NCI-H524 (cell line): ENCODE measurements at regions not wholly inside any gene's neighbourhood (a gene's known extent, or its start where the extent isn't known, plus 50 kb on each side); places are given as distances from the start of the nearest gene placed in this dataset.

ENCODE experiments used
- DNase-seq, 2 experiments: peaks; one replicate each; lab custom pipeline; 2025; lab: John Stamatoyannopoulos, UW

GRCh38 chr3:17799312-17799711, 56.9 kb upstream of the TBC1D5 start:
- DNase-seq: no peak

DNA sequence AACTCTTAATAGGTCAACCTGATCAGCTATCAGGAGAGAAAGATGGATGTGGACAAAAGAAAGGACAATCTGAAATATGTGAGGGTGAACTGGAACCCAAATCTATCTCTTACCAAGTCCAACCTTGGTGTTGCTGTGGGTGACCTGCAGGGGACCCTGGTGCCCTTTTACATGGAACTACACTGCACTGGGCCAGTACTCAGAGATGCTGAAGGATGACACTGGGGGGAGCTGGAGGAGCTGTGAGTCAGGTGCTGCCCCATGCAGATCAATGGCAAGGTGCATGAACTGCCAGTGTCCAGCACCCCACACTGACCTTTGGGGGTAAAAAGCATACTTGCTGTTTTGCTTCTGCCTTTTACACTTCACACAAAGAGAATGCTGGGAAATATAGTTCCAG, 55.6 kb upstream of the TBC1D5 start:
- DNase-seq: no peak

DNA sequence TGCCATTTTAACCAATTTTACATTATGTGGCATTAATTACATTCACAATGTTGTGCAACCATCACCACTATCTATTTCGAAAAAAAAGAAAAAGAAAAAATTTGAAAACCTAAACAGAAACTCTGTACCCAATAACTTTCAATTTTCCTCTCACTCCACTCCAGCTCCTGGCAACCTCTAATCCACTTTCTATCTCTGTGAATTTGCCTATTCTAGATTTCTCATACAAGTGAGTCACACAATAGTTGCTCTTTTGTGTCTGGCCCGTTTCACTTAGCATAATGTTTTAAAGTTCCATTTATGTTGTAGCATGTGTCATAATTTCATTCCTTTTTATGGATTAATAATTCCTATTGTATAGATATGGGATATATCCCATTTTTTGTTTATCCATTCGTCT, 53.3 kb upstream of the TBC1D5 start:
- DNase-seq: no peak

DNA sequence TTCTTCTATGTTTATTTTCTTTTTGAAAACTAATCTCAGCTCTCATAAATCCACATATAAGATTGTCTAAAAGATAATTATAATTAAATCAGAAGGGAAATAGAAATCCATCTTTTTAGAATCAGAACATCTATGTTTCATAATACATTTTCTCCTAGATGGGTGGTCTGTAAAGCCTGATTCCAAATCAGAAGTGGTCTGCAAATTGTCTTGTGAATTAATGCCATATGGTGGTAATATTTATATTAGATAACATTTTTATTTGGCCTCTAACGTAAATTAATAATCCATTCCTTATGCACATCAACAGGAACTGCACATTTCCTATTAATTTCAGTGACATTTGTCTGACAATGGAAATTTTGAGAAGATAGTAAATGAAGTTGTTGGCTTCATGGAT, 52.8 kb upstream of the TBC1D5 start:
- DNase-seq: no peak

- no peak for DNase-seq
These were observed 51.2 kb upstream of the TBC1D5 start for GRCh38 chr3:17793542-17794195.
